ENCODE measurements at regions not wholly inside any gene's neighbourhood (a gene's known extent, or its start where the extent isn't known, plus 50 kb on each side); places are given as distances from the start of the nearest gene placed in this dataset.

DNA sequence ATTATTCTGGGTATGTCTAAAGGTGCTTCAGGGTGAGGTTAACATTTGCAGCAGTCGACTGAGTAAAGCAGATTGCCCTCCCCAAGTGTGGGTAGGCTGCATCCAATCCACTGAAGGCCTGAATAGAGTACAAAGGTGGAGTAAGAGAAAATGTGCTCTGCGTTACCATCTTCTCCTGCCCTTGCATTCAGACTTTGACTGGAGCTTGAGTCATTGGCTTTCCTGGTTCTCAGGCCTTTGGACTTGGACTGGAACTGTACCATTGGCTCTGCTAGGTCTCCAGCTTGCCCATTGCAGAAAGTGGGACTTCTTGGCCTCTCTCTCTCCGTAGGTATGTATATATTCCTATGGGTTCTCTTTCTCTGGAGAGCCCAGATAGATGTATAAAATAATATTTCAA lies 120.9 kb upstream of the CNTLN start (continued):
- no peak for TF ChIP-seq GABPA (IDR thresholded peaks at IDR 0.05; ENCODE audit: borderline replicate concordance, insufficient read depth, low read length)
- no peak for TF ChIP-seq NRF1 (IDR thresholded peaks at IDR 0.05; ENCODE audit: low read depth, low read length)

Data from H1 (cell line).